Sigmoid colon (tissue), 6 donors: ENCODE measurements at regions not wholly inside any gene's neighbourhood (a gene's known extent, or its start where the extent isn't known, plus 50 kb on each side); places are given as distances from the start of the nearest gene placed in this dataset.

Experiments used
- DNase-seq: peaks from one replicate; pipeline ENCODE4 v3.0.0-alpha.2; 2019
- H3K27ac ChIP-seq, 4 donors: fragments of 200-600 bp; sonication (generic); one replicate each; pipeline ENCODE4 v1.5.1; 2016 to 2019; ENCODE audit warnings: mild to moderate bottlenecking in 1 of 4
- H3K27me3 ChIP-seq, 3 donors: fragments of 200-600 bp; sonication (generic); one replicate each; pipeline ENCODE4 v1.5.1; 2019; ENCODE audit warnings: mild to moderate bottlenecking in 1 of 3
- H3K36me3 ChIP-seq, 4 donors: fragments of 200-600 bp; sonication (generic); one replicate each; pipeline ENCODE4 v1.5.1; 2016 to 2019
- H3K4me1 ChIP-seq, 4 donors: fragments of 200-600 bp; sonication (generic); one replicate each; pipeline ENCODE4 v1.5.1; 2017 to 2019
- H3K4me3 ChIP-seq, 4 donors: fragments of 200-600 bp; sonication (generic); one replicate each; pipeline ENCODE4 v1.5.1; 2017 to 2019; ENCODE audit warnings: mild to moderate bottlenecking in 2 of 4, moderate library complexity in 1 of 4
- H3K9me3 ChIP-seq, 4 donors: fragments of 200-600 bp in 3 of 4; sonication (generic) in 3 of 4; one replicate each; pipeline versions ENCODE4 v1.5.1 to v1.6.1; 2013 to 2019
- EP300 ChIP-seq, 4 donors: sonication (generic); formaldehyde crosslinking; IDR thresholded peaks; one replicate each; pipeline ENCODE4 v1.6.1; 2017; ENCODE audit warnings: antibody characterized with exemption in 4 of 4
- POLR2A ChIP-seq, 2 donors: fragments of 450-650 bp; IDR thresholded peaks; one replicate each; pipeline ENCODE4 v1.6.1; 2016; ENCODE audit warnings: antibody characterized with exemption in 2 of 2, mild to moderate bottlenecking in 2 of 2, moderate library complexity in 2 of 2
- POLR2AphosphoS5 ChIP-seq, 4 donors: sonication (generic); formaldehyde crosslinking; IDR thresholded peaks; one replicate each; pipeline ENCODE4 v1.6.1; 2017; ENCODE audit warnings: antibody characterized with exemption in 4 of 4
- WGBS, 2 donors: extraction: QIAGEN DNeasy Blood & Tissue Kit; methylation state at CpG; one replicate each; pipeline ENCODE4 v1.1.7; 2013; 5-methylcytosine and 5-hydroxymethylcytosine counted together
- intact Hi-C: fragments of 100-400 bp; cut with DNase I; formaldehyde crosslinking; loops from one replicate; pipeline ENCODE4 v1.15.1; 2023
- TF ChIP-seq, protein P1 (sequence below), 4 experiments: fragments of 450-650 bp in 3 of 4; fragments of 200-600 bp in 1 of 4; IDR thresholded peaks; one replicate each; pipeline ENCODE4 v1.5.1; 2016 to 2019; ENCODE audit warnings: antibody characterized with exemption in 4 of 4, mild to moderate bottlenecking in 3 of 4, moderate library complexity in 2 of 4
- donor health status: healthy with polysubstance abuse.
- donor health status: healthy.

DNA sequence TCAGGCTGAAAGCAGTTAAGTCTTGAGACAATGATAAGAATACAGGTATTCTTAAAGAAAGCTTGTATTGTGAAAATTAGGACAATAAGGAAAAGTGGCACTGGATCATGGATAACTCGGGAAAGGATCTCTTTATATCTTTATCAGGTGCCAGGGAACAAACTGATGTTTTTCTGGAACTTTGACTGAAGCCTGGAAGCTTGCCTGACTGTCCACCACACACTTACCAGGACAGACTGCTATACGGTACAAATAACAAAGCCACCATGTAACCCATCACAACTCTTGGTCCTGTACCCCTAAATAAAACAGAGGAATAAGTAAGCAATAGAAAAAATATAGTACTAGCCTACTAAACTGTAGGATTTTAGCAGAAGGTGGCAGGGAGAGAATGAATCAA is 623.0 kb downstream of the OTOL1 start:
- no peak for DNase-seq
- intact Hi-C loops = no loop called here
- no peak overlapping the region for H3K4me3 ChIP-seq
- H3K9me3 ChIP-seq = no peaks in the 10 kb centered on the region
- whole genome bisulfite sequencing, 2 donors = 47 to 75% methylated on average over 2 of the region's 2 CpGs
- H3K27me3 ChIP-seq = no peaks in the 10 kb centered on the region
- TF ChIP-seq POLR2AphosphoS5 (IDR thresholded peaks at IDR 0.05) = no peak
- TF ChIP-seq, protein P1, sequence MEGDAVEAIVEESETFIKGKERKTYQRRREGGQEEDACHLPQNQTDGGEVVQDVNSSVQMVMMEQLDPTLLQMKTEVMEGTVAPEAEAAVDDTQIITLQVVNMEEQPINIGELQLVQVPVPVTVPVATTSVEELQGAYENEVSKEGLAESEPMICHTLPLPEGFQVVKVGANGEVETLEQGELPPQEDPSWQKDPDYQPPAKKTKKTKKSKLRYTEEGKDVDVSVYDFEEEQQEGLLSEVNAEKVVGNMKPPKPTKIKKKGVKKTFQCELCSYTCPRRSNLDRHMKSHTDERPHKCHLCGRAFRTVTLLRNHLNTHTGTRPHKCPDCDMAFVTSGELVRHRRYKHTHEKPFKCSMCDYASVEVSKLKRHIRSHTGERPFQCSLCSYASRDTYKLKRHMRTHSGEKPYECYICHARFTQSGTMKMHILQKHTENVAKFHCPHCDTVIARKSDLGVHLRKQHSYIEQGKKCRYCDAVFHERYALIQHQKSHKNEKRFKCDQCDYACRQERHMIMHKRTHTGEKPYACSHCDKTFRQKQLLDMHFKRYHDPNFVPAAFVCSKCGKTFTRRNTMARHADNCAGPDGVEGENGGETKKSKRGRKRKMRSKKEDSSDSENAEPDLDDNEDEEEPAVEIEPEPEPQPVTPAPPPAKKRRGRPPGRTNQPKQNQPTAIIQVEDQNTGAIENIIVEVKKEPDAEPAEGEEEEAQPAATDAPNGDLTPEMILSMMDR (IDR thresholded peaks at IDR 0.05) = no peak
- TF ChIP-seq POLR2A (IDR thresholded peaks at IDR 0.05) = no peak
- TF ChIP-seq EP300 (IDR thresholded peaks at IDR 0.05) = no peak
- H3K27ac ChIP-seq = no peak overlapping the region
- H3K4me1 ChIP-seq = peaks cover 0 to 14% (median 6%) of the 10 kb centered on the region in 4 donors
- H3K36me3 ChIP-seq = no peaks in the 10 kb centered on the region

DNA sequence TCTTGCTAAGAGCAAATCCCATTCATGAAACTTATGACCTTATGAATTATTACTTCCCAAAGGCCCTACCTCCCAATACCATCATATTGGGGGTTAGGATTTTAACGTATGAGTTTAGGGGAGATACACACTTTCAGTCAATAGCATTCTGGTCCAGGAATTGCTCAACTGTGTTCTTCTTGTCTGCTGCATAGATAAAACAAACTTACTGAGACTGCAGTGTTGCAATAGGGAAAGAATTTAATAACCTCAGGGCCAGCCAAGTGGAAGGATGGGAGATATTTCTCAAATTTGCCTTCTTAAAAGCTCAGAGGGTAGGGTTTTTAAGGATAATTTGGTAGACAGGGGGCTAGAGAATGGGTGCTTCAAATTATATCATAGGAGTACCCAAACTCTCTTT is 625.8 kb downstream of the OTOL1 start:
- no peak for TF ChIP-seq EP300 (IDR thresholded peaks at IDR 0.05)
- TF ChIP-seq POLR2AphosphoS5 (IDR thresholded peaks at IDR 0.05) = no peak
- TF ChIP-seq POLR2A (IDR thresholded peaks at IDR 0.05) = no peak
- TF ChIP-seq, protein P1 (IDR thresholded peaks at IDR 0.05) = no peak
- intact Hi-C loops = no loop called here

DNA sequence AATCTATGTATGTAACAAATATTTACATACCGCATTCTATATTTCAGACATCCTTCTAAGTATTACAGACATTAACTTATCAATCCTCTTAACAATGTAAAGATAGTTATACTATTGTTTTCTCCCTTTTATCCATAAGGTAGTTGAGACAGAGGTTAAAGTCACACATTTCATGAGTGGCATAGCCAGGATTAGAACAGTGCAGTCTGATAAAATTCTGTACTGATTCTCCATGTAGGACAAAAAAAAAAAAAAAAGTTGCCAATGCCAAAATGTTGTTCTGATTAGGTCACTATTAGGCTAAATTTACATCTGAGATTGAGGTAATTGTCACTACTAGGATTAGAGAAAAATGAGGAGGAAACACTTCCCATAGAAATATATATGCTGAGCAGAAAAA is 629.2 kb downstream of the OTOL1 start:
- no peaks in the 10 kb centered on the region for H3K9me3 ChIP-seq
- no peaks in the 10 kb centered on the region for H3K36me3 ChIP-seq
- H3K27ac ChIP-seq = no peak overlapping the region
- no peak for TF ChIP-seq POLR2AphosphoS5 (IDR thresholded peaks at IDR 0.05)
- TF ChIP-seq, protein P1 (IDR thresholded peaks at IDR 0.05) = no peak
- TF ChIP-seq POLR2A (IDR thresholded peaks at IDR 0.05) = no peak
- no peak for TF ChIP-seq EP300 (IDR thresholded peaks at IDR 0.05)
- H3K4me3 ChIP-seq = no peak overlapping the region
- no peak for DNase-seq
- 92 to 94% methylated on average over 1 of the region's 1 CpG for WGBS, 2 donors
- no peaks in the 10 kb centered on the region for H3K4me1 ChIP-seq
- intact Hi-C loops = no loop called here
- H3K27me3 ChIP-seq = no peaks in the 10 kb centered on the region

More for the DNA sequence above, 625.8 kb downstream of the OTOL1 start:
- Histone ChIP-seq H3K9me3 (no peaks in the 10 kb centered on the region), H3K27ac (no peak overlapping the region), H3K36me3 (no peaks in the 10 kb centered on the region), H3K4me1 (no peaks in the 10 kb centered on the region), H3K27me3 (no peaks in the 10 kb centered on the region), H3K4me3 (no peak overlapping the region)
- 57 to 70% methylated on average over 1 of the region's 1 CpG for WGBS, 2 donors
- DNase-seq = no peak

DNA sequence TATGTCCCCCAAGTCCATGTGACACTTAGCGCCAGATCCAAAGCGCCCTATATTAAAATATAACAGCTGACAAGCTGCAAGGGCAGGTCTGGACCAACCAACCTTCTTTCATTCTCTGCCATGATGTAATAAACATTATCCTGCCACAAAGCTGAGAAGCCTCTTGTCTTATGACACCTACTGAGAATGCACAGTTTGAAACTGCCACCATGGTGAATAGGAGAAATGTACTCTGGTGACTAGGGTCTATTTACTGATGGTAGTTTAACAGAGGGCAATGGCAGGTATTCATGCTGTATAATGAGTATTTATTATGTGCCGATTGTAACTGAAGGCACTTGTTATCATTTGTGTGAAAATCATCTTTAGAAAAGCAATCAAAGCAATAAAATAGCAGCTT is 634.0 kb downstream of the OTOL1 start:
- intact Hi-C loops = no loop called here
- Histone ChIP-seq H3K4me1 (peaks cover 0 to 6% (median 0%) of the 10 kb centered on the region in 4 donors), H3K4me3 (no peak overlapping the region), H3K27ac (no peak overlapping the region), H3K27me3 (no peaks in the 10 kb centered on the region), H3K9me3 (no peaks in the 10 kb centered on the region), H3K36me3 (no peaks in the 10 kb centered on the region)
- DNase-seq = no peak
- TF ChIP-seq POLR2A (IDR thresholded peaks at IDR 0.05) = no peak
- TF ChIP-seq POLR2AphosphoS5 (IDR thresholded peaks at IDR 0.05) = no peak
- TF ChIP-seq, protein P1 (IDR thresholded peaks at IDR 0.05) = no peak
- TF ChIP-seq EP300 (IDR thresholded peaks at IDR 0.05) = no peak
- WGBS, 2 donors = 81 to 89% methylated on average over 3 of the region's 3 CpGs

DNA sequence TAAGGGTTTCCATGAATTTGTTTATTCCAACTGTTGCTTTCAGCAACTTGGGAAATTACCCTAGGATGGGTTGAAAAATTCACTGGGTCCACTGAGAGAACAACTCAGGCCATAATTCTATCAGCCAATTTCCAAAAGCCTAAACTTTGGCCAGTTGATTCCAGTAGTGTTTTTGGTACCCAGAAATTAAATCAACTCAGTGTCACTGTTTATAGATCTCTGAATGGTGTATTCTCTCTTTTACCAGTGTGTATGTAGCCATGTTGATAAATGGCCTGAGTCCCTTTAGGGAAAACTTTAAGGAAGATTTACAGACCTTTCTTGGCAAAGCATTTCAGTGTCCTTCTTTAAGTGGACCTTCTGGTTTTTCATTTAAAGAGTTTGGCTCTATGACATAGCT is 636.4 kb downstream of the OTOL1 start:
- TF ChIP-seq POLR2AphosphoS5 (IDR thresholded peaks at IDR 0.05) = no peak
- TF ChIP-seq, protein P1 (IDR thresholded peaks at IDR 0.05) = no peak
- intact Hi-C loops = no loop called here
- DNase-seq = no peak
- no peaks in the 10 kb centered on the region for H3K9me3 ChIP-seq
- H3K27ac ChIP-seq = no peak overlapping the region
- peaks cover 0 to 12% (median 3%) of the 10 kb centered on the region in 4 donors for H3K4me1 ChIP-seq
- no peak overlapping the region for H3K4me3 ChIP-seq
- no peaks in the 10 kb centered on the region for H3K27me3 ChIP-seq
- H3K36me3 ChIP-seq = no peaks in the 10 kb centered on the region
